AG10803 (cell line): ENCODE measurements at regions not wholly inside any gene's neighbourhood (a gene's known extent, or its start where the extent isn't known, plus 50 kb on each side); places are given as distances from the start of the nearest gene placed in this dataset.

ENCODE experiments used
- DNase-seq: peaks from one replicate; pipeline ENCODE4 v3.0.0; 2010; ENCODE audit warnings: low read depth
- H3K4me3 ChIP-seq: 2 replicates; pipeline ENCODE4 v1.5.1; 2011; ENCODE audit warnings: mild to moderate bottlenecking, low read length, control low read depth
- TF ChIP-seq, protein P1 (sequence below): conservative IDR thresholded peaks from 2 replicates; pipeline ENCODE4 v1.5.1; 2011; ENCODE audit warnings: mild to moderate bottlenecking, low read length, control low read depth, inconsistent platforms

DNA sequence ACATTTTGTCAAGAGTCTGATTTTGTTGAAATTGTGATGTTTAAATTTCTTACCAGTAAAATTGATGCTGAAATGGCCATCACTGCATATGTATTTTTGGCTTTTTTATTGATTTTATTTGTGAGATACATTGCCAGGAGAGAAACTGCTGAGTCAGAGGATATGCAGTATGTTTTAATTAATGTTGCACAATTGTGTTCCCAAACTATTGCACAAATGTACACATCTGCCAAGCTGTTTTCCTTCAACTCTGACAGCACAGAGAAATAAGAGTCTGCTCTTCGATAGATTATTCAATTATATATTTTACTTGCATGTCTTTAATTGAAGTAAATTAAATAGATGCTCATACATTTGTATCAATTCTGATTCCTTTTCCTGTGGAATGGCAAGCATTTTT lies 640.2 kb upstream of the LUZP2 start:
- H3K4me3 ChIP-seq, result no peak overlapping the region
- TF ChIP-seq, protein P1, sequence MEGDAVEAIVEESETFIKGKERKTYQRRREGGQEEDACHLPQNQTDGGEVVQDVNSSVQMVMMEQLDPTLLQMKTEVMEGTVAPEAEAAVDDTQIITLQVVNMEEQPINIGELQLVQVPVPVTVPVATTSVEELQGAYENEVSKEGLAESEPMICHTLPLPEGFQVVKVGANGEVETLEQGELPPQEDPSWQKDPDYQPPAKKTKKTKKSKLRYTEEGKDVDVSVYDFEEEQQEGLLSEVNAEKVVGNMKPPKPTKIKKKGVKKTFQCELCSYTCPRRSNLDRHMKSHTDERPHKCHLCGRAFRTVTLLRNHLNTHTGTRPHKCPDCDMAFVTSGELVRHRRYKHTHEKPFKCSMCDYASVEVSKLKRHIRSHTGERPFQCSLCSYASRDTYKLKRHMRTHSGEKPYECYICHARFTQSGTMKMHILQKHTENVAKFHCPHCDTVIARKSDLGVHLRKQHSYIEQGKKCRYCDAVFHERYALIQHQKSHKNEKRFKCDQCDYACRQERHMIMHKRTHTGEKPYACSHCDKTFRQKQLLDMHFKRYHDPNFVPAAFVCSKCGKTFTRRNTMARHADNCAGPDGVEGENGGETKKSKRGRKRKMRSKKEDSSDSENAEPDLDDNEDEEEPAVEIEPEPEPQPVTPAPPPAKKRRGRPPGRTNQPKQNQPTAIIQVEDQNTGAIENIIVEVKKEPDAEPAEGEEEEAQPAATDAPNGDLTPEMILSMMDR, result no peak
- DNase-seq, result peak; percentile 71

DNA sequence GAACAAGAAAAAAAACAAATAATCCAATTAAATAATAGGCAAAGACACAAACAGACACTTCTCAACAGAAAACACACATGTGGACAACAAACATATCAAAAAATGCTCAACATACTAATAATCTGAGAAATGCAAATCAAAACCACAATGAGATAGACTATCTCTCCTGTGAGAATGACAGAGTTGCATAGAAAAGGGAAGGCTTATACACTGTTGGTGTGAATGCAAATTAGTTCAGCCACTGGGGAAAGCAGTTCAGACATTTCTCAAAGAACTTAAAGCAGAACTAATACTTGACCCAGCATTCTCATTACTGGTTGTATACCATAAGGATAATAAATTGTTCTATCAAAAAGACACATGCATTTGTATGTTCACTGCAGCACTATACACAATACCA lies 637.8 kb upstream of the LUZP2 start:
- DNase-seq, result no peak
- TF ChIP-seq, protein P1, result no peak
- no peak overlapping the region for H3K4me3 ChIP-seq

DNA sequence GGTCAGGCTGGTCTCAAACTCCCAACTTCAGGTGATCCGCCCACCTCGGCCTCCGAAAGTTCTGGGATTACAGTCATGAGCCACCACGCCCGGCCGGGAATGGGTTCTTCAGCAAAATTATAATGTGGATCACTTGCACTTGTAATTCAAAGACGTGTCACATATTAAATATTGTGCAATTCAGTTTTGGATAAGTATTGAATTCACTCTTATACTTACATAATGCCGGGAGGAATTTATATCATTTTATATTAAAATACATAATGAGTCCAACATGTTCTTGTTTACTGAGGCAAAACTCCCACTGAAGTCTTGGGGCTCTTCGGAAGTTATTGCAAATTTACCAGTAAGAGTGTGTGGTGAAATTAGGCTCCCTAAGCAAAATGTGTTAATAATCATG lies 635.2 kb upstream of the LUZP2 start:
- TF ChIP-seq, protein P1, result no peak
- DNase-seq, result no peak
- no peak overlapping the region for H3K4me3 ChIP-seq

DNA sequence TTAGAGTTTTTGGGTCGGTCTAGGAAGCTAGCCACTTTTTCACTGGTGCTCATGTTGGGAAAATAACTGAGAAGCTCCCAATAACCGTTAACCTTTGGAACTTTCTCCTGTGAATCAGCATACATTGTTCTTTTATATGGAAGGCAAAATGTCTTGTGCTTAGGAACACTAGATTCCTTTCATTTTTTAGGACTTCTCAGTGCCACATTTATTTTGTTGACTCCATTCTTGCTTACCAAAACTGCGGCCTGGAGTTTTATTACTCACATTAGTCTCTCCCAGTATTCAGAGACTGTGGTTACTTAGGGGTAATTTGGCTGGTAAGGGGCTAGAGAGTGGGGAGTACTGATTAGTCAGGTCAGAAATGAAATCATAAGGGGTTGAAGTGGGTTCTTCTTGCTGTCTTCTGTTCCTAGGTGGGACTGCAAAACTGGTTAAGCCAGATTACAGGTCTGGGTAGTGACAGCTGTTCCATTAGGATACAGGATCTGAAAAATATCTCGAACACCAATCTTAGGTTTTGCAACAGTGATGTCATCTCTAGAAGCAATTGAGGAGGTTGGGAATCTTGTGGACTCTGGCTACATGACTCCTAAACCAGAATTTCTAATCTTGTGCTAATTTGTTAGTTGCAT lies 631.4 kb upstream of the LUZP2 start:
- TF ChIP-seq, protein P1, result no peak
- H3K4me3 ChIP-seq, result no peak overlapping the region
- peak; percentile 56 for DNase-seq

DNA sequence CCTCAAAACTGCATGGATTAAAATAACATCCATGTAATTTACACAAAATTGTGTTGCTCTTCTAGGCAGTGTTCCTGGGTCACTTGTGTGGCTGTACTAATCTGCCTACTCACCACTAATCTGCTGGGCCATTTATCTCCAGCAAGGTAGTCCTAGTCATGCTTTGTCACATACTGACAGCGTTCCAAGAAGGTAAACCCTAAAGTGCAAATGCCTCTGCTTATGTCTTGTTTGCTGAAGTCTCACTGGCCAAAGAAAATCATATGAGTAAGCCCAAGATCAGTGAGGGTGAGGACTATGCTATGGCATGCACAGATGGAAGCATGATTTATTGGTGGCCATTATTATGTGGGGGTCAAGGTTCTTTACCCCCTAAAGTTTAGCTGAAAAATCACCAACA lies 630.2 kb upstream of the LUZP2 start:
- no peak overlapping the region for H3K4me3 ChIP-seq
- TF ChIP-seq, protein P1, result no peak
- DNase-seq, result no peak

DNA sequence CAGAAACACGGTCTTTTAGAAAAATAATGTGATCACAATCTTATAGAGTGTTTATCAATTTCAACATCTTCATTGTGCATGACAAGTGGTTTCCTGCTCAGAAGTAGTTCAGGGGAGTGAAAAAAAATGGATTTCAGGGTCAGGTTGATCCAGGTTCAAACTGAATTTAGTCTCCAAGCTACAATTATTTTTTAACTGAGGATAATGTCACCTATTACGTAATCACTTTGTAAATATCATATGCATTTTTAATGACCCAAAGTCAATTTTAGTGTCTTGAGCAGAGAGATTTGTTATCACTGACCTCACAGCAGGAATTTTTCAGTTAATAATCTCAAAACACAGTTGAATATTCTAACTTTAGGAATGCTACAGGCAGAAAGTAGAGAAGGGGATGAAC lies 627.2 kb upstream of the LUZP2 start:
- H3K4me3 ChIP-seq, result no peak overlapping the region
- DNase-seq, result no peak
- TF ChIP-seq, protein P1, result no peak

DNA sequence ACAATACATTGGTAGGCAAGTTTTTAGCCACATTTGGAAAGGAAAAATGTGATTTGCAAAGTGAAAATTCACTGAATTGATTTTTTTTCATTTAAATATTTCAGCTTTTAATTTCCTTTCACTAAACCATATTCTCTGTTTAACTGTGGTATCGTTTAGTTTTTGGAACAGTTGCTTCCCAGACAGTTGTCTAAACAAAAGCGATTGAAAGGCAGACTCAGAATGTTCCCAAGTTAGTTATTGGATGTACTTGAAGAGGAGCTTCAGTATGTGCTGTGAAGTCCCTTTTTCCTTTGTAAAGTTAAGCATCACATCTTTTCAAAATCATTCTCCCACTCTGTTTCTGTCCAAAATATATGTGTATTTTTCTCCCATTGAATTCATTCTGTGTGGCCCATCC lies 623.4 kb upstream of the LUZP2 start:
- TF ChIP-seq, protein P1, result no peak
- H3K4me3 ChIP-seq, result no peak overlapping the region
- no peak for DNase-seq
